ENCODE measurements at regions not wholly inside any gene's neighbourhood (a gene's known extent, or its start where the extent isn't known, plus 50 kb on each side); places are given as distances from the start of the nearest gene placed in this dataset.
"Not testable (repeated sequence)": the region's sequence is repeated elsewhere in the genome, so short reads cannot be mapped to it uniquely, and the experiment has no call there.

DNA sequence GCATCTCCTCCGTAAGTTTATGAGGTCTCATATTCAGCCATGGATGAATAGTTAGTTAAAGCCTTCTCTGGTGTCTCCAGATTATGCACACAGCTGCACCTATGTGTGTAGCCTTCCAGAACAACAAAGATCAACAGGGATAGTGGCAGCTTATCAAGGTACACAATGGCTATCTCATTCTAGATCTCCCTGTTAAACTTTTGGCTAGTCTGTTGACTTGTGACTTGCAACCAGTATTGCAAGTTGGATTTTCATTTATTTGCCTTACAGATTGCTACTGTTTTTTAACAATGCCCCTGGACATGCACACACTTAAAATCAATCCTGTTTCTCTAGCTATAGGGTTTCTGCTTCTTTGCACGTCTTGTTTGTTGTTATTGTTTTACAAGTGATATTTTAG is 363.2 kb downstream of the OMA1 start:
- no peaks in the 10 kb centered on the region for H3K9me3 ChIP-seq
- no peaks in the 10 kb centered on the region for H3K36me3 ChIP-seq
- H3K4me1 ChIP-seq, result no peaks in the 10 kb centered on the region
- TF ChIP-seq, protein P1, sequence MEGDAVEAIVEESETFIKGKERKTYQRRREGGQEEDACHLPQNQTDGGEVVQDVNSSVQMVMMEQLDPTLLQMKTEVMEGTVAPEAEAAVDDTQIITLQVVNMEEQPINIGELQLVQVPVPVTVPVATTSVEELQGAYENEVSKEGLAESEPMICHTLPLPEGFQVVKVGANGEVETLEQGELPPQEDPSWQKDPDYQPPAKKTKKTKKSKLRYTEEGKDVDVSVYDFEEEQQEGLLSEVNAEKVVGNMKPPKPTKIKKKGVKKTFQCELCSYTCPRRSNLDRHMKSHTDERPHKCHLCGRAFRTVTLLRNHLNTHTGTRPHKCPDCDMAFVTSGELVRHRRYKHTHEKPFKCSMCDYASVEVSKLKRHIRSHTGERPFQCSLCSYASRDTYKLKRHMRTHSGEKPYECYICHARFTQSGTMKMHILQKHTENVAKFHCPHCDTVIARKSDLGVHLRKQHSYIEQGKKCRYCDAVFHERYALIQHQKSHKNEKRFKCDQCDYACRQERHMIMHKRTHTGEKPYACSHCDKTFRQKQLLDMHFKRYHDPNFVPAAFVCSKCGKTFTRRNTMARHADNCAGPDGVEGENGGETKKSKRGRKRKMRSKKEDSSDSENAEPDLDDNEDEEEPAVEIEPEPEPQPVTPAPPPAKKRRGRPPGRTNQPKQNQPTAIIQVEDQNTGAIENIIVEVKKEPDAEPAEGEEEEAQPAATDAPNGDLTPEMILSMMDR (IDR thresholded peaks at IDR 0.05), result no peak
- no peak for TF ChIP-seq POLR2A (IDR thresholded peaks at IDR 0.05)
- intact Hi-C loops (cut with DNase I), result no loop called here
- H3K27ac ChIP-seq, result no peak overlapping the region
- no peak for DNase-seq
- no peak overlapping the region for H3K4me3 ChIP-seq
- no peaks in the 10 kb centered on the region for H3K27me3 ChIP-seq
- 14 to 26% methylated on average over 2 of the region's 2 CpGs for WGBS, 2 donors

DNA sequence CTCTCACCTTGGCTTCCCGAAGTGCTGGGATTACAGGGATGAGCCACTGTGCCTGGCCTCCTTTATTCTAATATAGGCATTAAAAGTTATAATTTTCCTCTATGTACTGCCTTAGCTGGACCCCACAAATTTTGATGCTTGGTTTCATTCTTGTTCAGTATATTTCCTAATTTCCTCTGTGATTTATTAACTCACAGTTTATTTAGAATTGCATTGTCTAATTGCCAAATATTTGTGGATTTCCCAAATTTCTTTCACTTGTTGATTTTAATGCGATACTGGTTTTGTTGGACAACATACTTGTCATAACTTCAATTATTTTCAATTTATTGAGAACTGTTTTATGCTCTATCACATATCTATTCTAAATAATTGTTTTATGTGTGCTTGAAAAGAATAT is 366.0 kb downstream of the OMA1 start:
- Histone ChIP-seq H3K27ac (no peak overlapping the region), H3K9me3 (no peaks in the 10 kb centered on the region), H3K4me1 (no peaks in the 10 kb centered on the region), H3K4me3 (no peak overlapping the region), H3K36me3 (no peaks in the 10 kb centered on the region), H3K27me3 (no peaks in the 10 kb centered on the region)
- no peak for DNase-seq
- WGBS, 2 donors, result 83 to 87% methylated on average over 2 of the region's 2 CpGs
- no peak for TF ChIP-seq POLR2A (IDR thresholded peaks at IDR 0.05)
- TF ChIP-seq, protein P1 (IDR thresholded peaks at IDR 0.05), result no peak
- intact Hi-C loops (cut with DNase I), result no loop called here

DNA sequence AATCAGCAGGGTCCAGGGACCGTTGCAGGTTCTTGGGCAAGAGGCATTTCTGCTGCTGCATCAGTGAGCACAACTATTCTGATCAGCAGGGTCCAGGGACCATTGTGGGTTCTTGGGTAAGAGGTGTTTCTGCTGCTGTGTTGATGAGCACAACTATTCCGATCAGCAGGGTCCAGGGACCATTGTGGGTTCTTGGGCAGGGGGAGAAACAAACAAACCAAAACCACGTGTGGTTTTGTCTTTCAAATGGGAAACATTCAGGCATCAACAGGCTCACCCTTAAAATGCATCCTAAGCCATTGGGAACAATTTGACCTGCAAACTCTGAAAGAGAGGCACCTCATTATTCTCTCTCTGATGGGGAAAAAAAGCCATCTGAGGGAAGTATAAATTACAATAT is 377.4 kb downstream of the OMA1 start:
- H3K4me1 ChIP-seq; H3K4me3 ChIP-seq; H3K27me3 ChIP-seq; intact Hi-C loops (cut with DNase I); H3K36me3 ChIP-seq; DNase-seq; H3K9me3 ChIP-seq; H3K27ac ChIP-seq: not testable (repeated sequence)
- WGBS, 2 donors, result 0 to 70% methylated on average over 1 to 3 of the region's 3 CpGs

DNA sequence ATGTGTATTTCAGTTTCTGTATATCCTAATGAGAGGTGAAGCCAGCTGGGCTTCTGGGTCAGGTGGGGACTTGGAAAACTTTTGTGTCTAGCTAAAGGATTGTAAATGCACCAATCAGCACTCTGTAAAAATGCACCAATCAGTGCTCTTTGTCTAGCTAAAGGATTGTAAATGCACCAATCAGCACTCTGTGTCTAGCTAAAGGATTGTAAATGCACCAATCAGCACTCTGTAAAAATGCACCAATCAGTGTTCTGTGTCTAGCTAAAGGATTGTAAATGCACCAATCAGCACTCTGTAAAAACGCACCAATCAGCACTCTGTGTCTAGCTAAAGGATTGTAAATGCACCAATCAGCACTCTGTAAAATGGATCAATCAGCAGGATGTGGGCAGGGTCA is 379.4 kb downstream of the OMA1 start:
- H3K27ac ChIP-seq; intact Hi-C loops (cut with DNase I): not testable (repeated sequence)
- WGBS, 2 donors, result 100% methylated on average over 1 of the region's 1 CpG

DNA sequence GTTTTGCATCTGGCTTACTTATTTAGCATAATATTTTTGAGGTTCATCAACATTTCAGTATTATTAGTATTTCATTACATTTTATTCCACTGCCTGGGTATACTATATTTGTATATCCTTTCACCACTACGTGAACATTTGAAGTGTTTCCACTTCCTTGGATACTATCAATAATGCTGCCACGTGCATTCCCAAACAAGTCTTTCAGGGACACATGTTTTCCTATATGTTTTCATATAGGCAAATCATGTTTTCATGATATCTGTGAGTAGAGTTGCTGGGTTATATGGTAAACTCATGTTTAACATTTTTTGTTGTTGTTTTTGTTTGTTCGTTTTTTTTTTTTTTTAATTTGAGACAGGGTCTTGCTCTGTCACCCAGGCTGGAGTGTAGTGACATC is 380.1 kb downstream of the OMA1 start:
- Histone ChIP-seq H3K27me3 (no peaks in the 10 kb centered on the region), H3K4me3 (no peak overlapping the region), H3K4me1 (peaks cover 0 to 6% (median 3%) of the 10 kb centered on the region in 3 donors), H3K36me3 (no peaks in the 10 kb centered on the region), H3K9me3 (peaks cover 0 to 7% (median 0%) of the 10 kb centered on the region in 3 donors), H3K27ac (no peak overlapping the region)
- TF ChIP-seq, protein P1 (IDR thresholded peaks at IDR 0.05), result no peak
- TF ChIP-seq POLR2A (IDR thresholded peaks at IDR 0.05), result no peak
- DNase-seq, result no peak
- WGBS, 2 donors, result 75 to 79% methylated on average over 3 of the region's 3 CpGs
- intact Hi-C loops (cut with DNase I), result no loop called here

More for the DNA sequence above, 379.4 kb downstream of the OMA1 start:
- H3K4me3 ChIP-seq, DNase-seq, H3K4me1 ChIP-seq, H3K27me3 ChIP-seq, H3K36me3 ChIP-seq, H3K9me3 ChIP-seq: not testable (repeated sequence)

DNA sequence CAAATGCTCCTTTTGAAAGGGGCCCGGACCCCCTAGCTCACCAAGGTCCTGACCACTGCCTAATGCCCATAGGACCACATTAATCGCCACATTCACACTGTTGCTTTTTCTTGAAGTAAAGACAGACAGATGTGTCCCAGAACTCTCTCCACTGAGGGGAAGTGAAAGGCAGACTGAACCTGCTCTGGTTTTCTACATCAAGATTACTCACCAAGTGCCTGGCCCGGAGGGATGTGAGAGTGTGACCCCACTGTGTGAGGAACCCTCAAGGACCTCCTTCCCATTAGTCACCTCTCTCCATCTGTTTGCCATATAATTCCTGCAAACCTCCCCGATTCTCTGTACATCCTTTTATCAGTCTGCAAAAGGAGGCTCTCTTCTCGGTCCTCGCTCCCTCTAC is 381.5 kb downstream of the OMA1 start:
- Histone ChIP-seq H3K4me1 (peaks cover 0 to 6% (median 3%) of the 10 kb centered on the region in 3 donors), H3K27me3 (no peaks in the 10 kb centered on the region), H3K4me3 (no peak overlapping the region), H3K9me3 (peaks cover 0 to 7% (median 0%) of the 10 kb centered on the region in 3 donors), H3K27ac (no peak overlapping the region), H3K36me3 (no peaks in the 10 kb centered on the region)
- DNase-seq, result no peak
- TF ChIP-seq, protein P1 (IDR thresholded peaks at IDR 0.05), result no peak
- no peak for TF ChIP-seq POLR2A (IDR thresholded peaks at IDR 0.05)
- WGBS, 2 donors, result 78 to 85% methylated on average over 6 of the region's 6 CpGs
- intact Hi-C loops (cut with DNase I), result no loop called here
